Ovary (tissue), 3 donors: ENCODE measurements at regions not wholly inside any gene's neighbourhood (a gene's known extent, or its start where the extent isn't known, plus 50 kb on each side); places are given as distances from the start of the nearest gene placed in this dataset.

Experiments
- POLR2A ChIP-seq: fragments of 450-650 bp; IDR thresholded peaks from one replicate; pipeline ENCODE4 v1.6.1; 2017; ENCODE audit warnings: antibody characterized with exemption, mild to moderate bottlenecking, moderate library complexity
- TF ChIP-seq, protein P1 (sequence below), 3 donors: fragments of 450-650 bp in 2 of 3; fragments of 200-600 bp in 1 of 3; IDR thresholded peaks; one replicate each; pipeline versions ENCODE4 v1.5.1 to v1.8.0; 2016 to 2022; ENCODE audit warnings: antibody characterized with exemption in 3 of 3, mild to moderate bottlenecking in 1 of 3
- donor health status: DM: no; HTN: no; CAD: no.

DNA sequence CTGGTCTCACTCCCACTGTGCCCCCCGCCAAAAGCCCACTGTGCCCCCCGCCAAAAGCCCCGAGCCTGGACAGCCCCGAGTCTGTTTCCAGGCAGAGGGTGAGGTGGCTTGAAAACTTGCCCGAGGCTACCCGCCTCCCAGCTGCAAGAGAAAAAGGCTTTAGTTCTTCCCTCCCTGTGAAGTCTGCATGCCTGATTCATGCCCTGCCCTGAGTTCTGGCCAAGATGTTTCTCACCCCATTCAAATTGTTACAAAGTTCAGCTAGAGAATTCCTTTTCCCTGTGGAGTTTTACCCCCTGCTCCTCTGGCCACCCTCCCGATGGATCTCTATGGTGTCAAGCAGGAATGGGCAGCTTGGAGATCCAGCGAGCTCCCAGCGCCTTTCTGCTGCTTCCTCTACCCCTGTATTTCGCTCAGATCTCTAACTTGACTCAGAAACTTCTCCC is 298.8 kb upstream of the MAP3K7 start:
- TF ChIP-seq, protein P1, sequence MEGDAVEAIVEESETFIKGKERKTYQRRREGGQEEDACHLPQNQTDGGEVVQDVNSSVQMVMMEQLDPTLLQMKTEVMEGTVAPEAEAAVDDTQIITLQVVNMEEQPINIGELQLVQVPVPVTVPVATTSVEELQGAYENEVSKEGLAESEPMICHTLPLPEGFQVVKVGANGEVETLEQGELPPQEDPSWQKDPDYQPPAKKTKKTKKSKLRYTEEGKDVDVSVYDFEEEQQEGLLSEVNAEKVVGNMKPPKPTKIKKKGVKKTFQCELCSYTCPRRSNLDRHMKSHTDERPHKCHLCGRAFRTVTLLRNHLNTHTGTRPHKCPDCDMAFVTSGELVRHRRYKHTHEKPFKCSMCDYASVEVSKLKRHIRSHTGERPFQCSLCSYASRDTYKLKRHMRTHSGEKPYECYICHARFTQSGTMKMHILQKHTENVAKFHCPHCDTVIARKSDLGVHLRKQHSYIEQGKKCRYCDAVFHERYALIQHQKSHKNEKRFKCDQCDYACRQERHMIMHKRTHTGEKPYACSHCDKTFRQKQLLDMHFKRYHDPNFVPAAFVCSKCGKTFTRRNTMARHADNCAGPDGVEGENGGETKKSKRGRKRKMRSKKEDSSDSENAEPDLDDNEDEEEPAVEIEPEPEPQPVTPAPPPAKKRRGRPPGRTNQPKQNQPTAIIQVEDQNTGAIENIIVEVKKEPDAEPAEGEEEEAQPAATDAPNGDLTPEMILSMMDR (IDR thresholded peaks at IDR 0.05) = no peak
- no peak for TF ChIP-seq POLR2A
